MM.1S (cell line): ENCODE measurements at regions not wholly inside any gene's neighbourhood (a gene's known extent, or its start where the extent isn't known, plus 50 kb on each side); places are given as distances from the start of the nearest gene placed in this dataset.

ENCODE experiments used
- DNase-seq: peaks from one replicate; pipeline ENCODE4 v3.0.0-alpha.2; 2015
- H2AFZ ChIP-seq: fragments of 300-600 bp; sonication (generic); 2 replicates; pipeline ENCODE4 v1.6.0; 2016; ENCODE audit warnings: antibody characterized with exemption, low read length
- H3F3A ChIP-seq: fragments of 300-600 bp; sonication (generic); 2 replicates; pipeline ENCODE4 v1.6.1; 2016; ENCODE audit warnings: mild to moderate bottlenecking, antibody characterized with exemption, low read length, moderate library complexity, mixed read lengths; ENCODE audit not compliant: insufficient read depth
- H3K27ac ChIP-seq: fragments of 300-600 bp; sonication (generic); 2 replicates; pipeline ENCODE4 v1.5.1; 2016; ENCODE audit warnings: mild to moderate bottlenecking, low read length
- H3K27me3 ChIP-seq: fragments of 300-600 bp; sonication (generic); replicated peaks from 2 replicates; pipeline ENCODE4 v1.6.0; 2016; ENCODE audit warnings: low read length; ENCODE audit not compliant: insufficient read depth
- H3K36me3 ChIP-seq: fragments of 300-600 bp; sonication (generic); replicated peaks from 2 replicates; pipeline ENCODE4 v1.6.1; 2016; ENCODE audit warnings: mild to moderate bottlenecking, low read length, mixed read lengths; ENCODE audit not compliant: insufficient read depth
- H3K4me1 ChIP-seq: fragments of 300-600 bp; sonication (generic); 2 replicates; pipeline ENCODE4 v1.6.1; 2016; ENCODE audit warnings: low read length, mixed read lengths
- H3K4me2 ChIP-seq: fragments of 300-600 bp; sonication (generic); 2 replicates; pipeline ENCODE4 v1.6.0; 2016; ENCODE audit warnings: low read depth, low read length
- H3K4me3 ChIP-seq: fragments of 300-600 bp; sonication (generic); 2 replicates; pipeline ENCODE4 v1.5.1; 2016; ENCODE audit warnings: low read length, mixed read lengths
- H3K79me2 ChIP-seq: fragments of 300-600 bp; sonication (generic); 2 replicates; pipeline ENCODE4 v1.6.1; 2016; ENCODE audit warnings: mixed run types, low read length, mixed read lengths
- H3K9ac ChIP-seq: fragments of 300-600 bp; sonication (generic); 2 replicates; pipeline ENCODE4 v1.6.1; 2016; ENCODE audit warnings: low read length, mixed read lengths
- H3K9me2 ChIP-seq: fragments of 300-600 bp; sonication (generic); replicated peaks from 2 replicates; pipeline ENCODE4 v1.6.1; 2016; ENCODE audit warnings: mild to moderate bottlenecking, low read length, mixed read lengths; ENCODE audit not compliant: insufficient read depth
- H3K9me3 ChIP-seq: fragments of 300-600 bp; sonication (generic); replicated peaks from 2 replicates; pipeline ENCODE4 v1.6.1; 2016; ENCODE audit warnings: mild to moderate bottlenecking, low read length, mixed read lengths; ENCODE audit not compliant: insufficient read depth
- H4K20me1 ChIP-seq: fragments of 300-600 bp; sonication (generic); 2 replicates; pipeline ENCODE4 v1.6.1; 2016; ENCODE audit warnings: mild to moderate bottlenecking, low read length, moderate library complexity, mixed read lengths; ENCODE audit not compliant: insufficient read depth
- CTCF ChIP-seq: fragments of 300-600 bp; sonication (generic); IDR thresholded peaks from 2 replicates; pipeline ENCODE4 v1.5.1; 2016; ENCODE audit warnings: antibody characterized with exemption, low read length, mixed read lengths
- EZH2 ChIP-seq: fragments of 300-600 bp; sonication (generic); optimal IDR thresholded peaks from 2 replicates; pipeline ENCODE3; 2017; ENCODE audit warnings: low read depth, mild to moderate bottlenecking, antibody characterized with exemption, low read length, mixed read lengths
- EZH2phosphoT487 ChIP-seq: fragments of 300-600 bp; sonication (generic); IDR thresholded peaks from 2 replicates; pipeline ENCODE4 v1.6.1; 2018; ENCODE audit warnings: antibody characterized with exemption, low read length

GRCh38 chr4:36446275-36446674, 164.9 kb downstream of the DTHD1 start:
- H3K4me1 ChIP-seq: no peaks in the 10 kb centered on the region
- no peak overlapping the region for H3K4me2 ChIP-seq
- TF ChIP-seq EZH2 (no peak), EZH2phosphoT487 (no peak), CTCF (no peak)
- H3K4me3 ChIP-seq: no peak overlapping the region
- H3F3A ChIP-seq: no peaks in the 10 kb centered on the region
- no peaks in the 10 kb centered on the region for H3K9me2 ChIP-seq
- no peak for DNase-seq
- H3K27me3 ChIP-seq: no peaks in the 10 kb centered on the region
- H3K36me3 ChIP-seq: no peaks in the 10 kb centered on the region
- H4K20me1 ChIP-seq: no peaks in the 10 kb centered on the region
- H3K9ac ChIP-seq: no peak overlapping the region
- no peaks in the 10 kb centered on the region for H3K79me2 ChIP-seq
- no peak overlapping the region for H3K27ac ChIP-seq
- no peaks in the 10 kb centered on the region for H3K9me3 ChIP-seq
- H2AFZ ChIP-seq: no peak overlapping the region

GRCh38 chr4:36461344-36461743, 179.9 kb downstream of the DTHD1 start:
- H3K9ac ChIP-seq: no peak overlapping the region
- DNase-seq: no peak
- H3K9me2 ChIP-seq: no peaks in the 10 kb centered on the region
- no peak for TF ChIP-seq EZH2phosphoT487
- TF ChIP-seq EZH2: no peak
- TF ChIP-seq CTCF: no peak
- H3K27me3 ChIP-seq: no peaks in the 10 kb centered on the region
- H3K9me3 ChIP-seq: no peaks in the 10 kb centered on the region
- H3K36me3 ChIP-seq: no peaks in the 10 kb centered on the region
- H3K79me2 ChIP-seq: no peaks in the 10 kb centered on the region
- no peak overlapping the region for H3K4me3 ChIP-seq
- no peak overlapping the region for H3K4me2 ChIP-seq
- H3K4me1 ChIP-seq: no peaks in the 10 kb centered on the region
- no peaks in the 10 kb centered on the region for H4K20me1 ChIP-seq
- H3F3A ChIP-seq: no peaks in the 10 kb centered on the region
- no peak overlapping the region for H2AFZ ChIP-seq
- no peak overlapping the region for H3K27ac ChIP-seq

GRCh38 chr4:36467670-36468069, 186.3 kb downstream of the DTHD1 start:
- Histone ChIP-seq H3K4me2 (no peak overlapping the region), H3K79me2 (no peaks in the 10 kb centered on the region), H3K4me1 (no peaks in the 10 kb centered on the region), H2AFZ (no peak overlapping the region), H3K9me3 (no peaks in the 10 kb centered on the region), H3F3A (no peaks in the 10 kb centered on the region), H4K20me1 (no peaks in the 10 kb centered on the region), H3K9me2 (no peaks in the 10 kb centered on the region), H3K4me3 (no peak overlapping the region), H3K27me3 (no peaks in the 10 kb centered on the region), H3K9ac (no peak overlapping the region), H3K36me3 (no peaks in the 10 kb centered on the region), H3K27ac (no peak overlapping the region)
- DNase-seq: no peak
- TF ChIP-seq EZH2 (no peak), EZH2phosphoT487 (no peak), CTCF (no peak)
